ENCODE measurements at regions not wholly inside any gene's neighbourhood (a gene's known extent, or its start where the extent isn't known, plus 50 kb on each side); places are given as distances from the start of the nearest gene placed in this dataset.

- no peak for DNase-seq (ENCODE audit: low spot score)
These were observed 360.8 kb downstream of the RBM43 start for GRCh38 chr2:150900913-150901312.

- no peak for DNase-seq (ENCODE audit: low spot score)
These were observed 365.7 kb downstream of the RBM43 start for GRCh38 chr2:150895968-150896367.

- no peak for DNase-seq (ENCODE audit: low spot score)
These were observed 372.5 kb downstream of the RBM43 start for GRCh38 chr2:150889141-150889540.

- no peak for DNase-seq (ENCODE audit: low spot score)
These were observed 373.3 kb downstream of the RBM43 start for GRCh38 chr2:150888337-150888736.

GRCh38 chr2:150887926-150888325 is 373.7 kb downstream of the RBM43 start:
- no peak for DNase-seq (ENCODE audit: low spot score)

- DNase-seq (ENCODE audit: low spot score), result no peak
These were observed 375.8 kb downstream of the RBM43 start for GRCh38 chr2:150885774-150886386.

- DNase-seq (ENCODE audit: low spot score), result no peak
These were observed 376.4 kb downstream of the RBM43 start for GRCh38 chr2:150885236-150885635.

GRCh38 chr2:150883613-150883895 is 378.1 kb downstream of the RBM43 start:
- DNase-seq (ENCODE audit: low spot score), result no peak

- no peak for DNase-seq (ENCODE audit: low spot score)
These were observed 378.7 kb downstream of the RBM43 start for GRCh38 chr2:150882751-150883612.

- DNase-seq (ENCODE audit: low spot score), result no peak
These were observed 380.7 kb downstream of the RBM43 start for GRCh38 chr2:150880986-150881385.

- DNase-seq (ENCODE audit: low spot score), result no peak
These were observed 383.3 kb downstream of the RBM43 start for GRCh38 chr2:150878356-150878755.

GRCh38 chr2:150876251-150876950 is 385.3 kb downstream of the RBM43 start:
- no peak for DNase-seq (ENCODE audit: low spot score)

- DNase-seq (ENCODE audit: low spot score), result no peak
These were observed 385.9 kb upstream of the RND3 start for GRCh38 chr2:150873396-150873772.

GRCh38 chr2:150872756-150873395 is 385.4 kb upstream of the RND3 start:
- no peak for DNase-seq (ENCODE audit: low spot score)

- no peak for DNase-seq (ENCODE audit: low spot score)
These were observed 379.0 kb upstream of the RND3 start for GRCh38 chr2:150866431-150866830.

- DNase-seq (ENCODE audit: low spot score), result no peak
These were observed 376.2 kb upstream of the RND3 start for GRCh38 chr2:150863691-150864090.

- no peak for DNase-seq (ENCODE audit: low spot score)
These were observed 372.8 kb upstream of the RND3 start for GRCh38 chr2:150860301-150860700.

GRCh38 chr2:150859877-150860276 is 372.4 kb upstream of the RND3 start:
- DNase-seq (ENCODE audit: low spot score), result no peak

- DNase-seq (ENCODE audit: low spot score), result no peak
These were observed 371.7 kb upstream of the RND3 start for GRCh38 chr2:150859162-150859561.

GRCh38 chr2:150858382-150858781 is 370.9 kb upstream of the RND3 start:
- no peak for DNase-seq (ENCODE audit: low spot score)

- DNase-seq (ENCODE audit: low spot score), result no peak
These were observed 369.3 kb upstream of the RND3 start for GRCh38 chr2:150856596-150857281.

GRCh38 chr2:150853263-150853662 is 365.8 kb upstream of the RND3 start:
- no peak for DNase-seq (ENCODE audit: low spot score)
